Fibroblast of skin of right quadriceps (primary cell): ENCODE measurements at regions not wholly inside any gene's neighbourhood (a gene's known extent, or its start where the extent isn't known, plus 50 kb on each side); places are given as distances from the start of the nearest gene placed in this dataset.

Experiments used
- DNase-seq: peaks from one replicate; pipeline ENCODE4 v3.0.0-alpha.2; 2013

- no peak for DNase-seq
Measured at GRCh38 chrX:15191830-15192229, 78.1 kb downstream of the ASB9 start.

GRCh38 chrX:15188039-15188438 lies 81.8 kb downstream of the ASB9 start:
- no peak for DNase-seq

GRCh38 chrX:15177316-15177715 lies 92.6 kb downstream of the ASB9 start:
- no peak for DNase-seq

GRCh38 chrX:15173411-15173810 lies 96.5 kb downstream of the ASB9 start:
- no peak for DNase-seq

GRCh38 chrX:15170927-15171326 lies 99.0 kb downstream of the ASB9 start:
- peak; percentile 61 for DNase-seq

- DNase-seq, result no peak
Measured at GRCh38 chrX:15167826-15168225, 102.1 kb downstream of the ASB9 start.

- no peak for DNase-seq
Measured at GRCh38 chrX:15165832-15166231, 104.1 kb downstream of the ASB9 start.

GRCh38 chrX:15163131-15163530 lies 106.8 kb downstream of the ASB9 start:
- no peak for DNase-seq

GRCh38 chrX:15160558-15161095 lies 109.3 kb downstream of the ASB9 start:
- DNase-seq, result no peak

GRCh38 chrX:15158736-15159406 lies 111.0 kb downstream of the ASB9 start:
- no peak for DNase-seq

GRCh38 chrX:15158350-15158735 lies 111.5 kb downstream of the ASB9 start:
- no peak for DNase-seq

- no peak for DNase-seq
Measured at GRCh38 chrX:15157624-15158023, 112.3 kb downstream of the ASB9 start.

- DNase-seq, result no peak
Measured at GRCh38 chrX:15151267-15152186, 118.4 kb downstream of the ASB9 start.

- no peak for DNase-seq
Measured at GRCh38 chrX:15150586-15150985, 119.3 kb downstream of the ASB9 start.

- DNase-seq, result no peak
Measured at GRCh38 chrX:15146515-15146914, 123.4 kb downstream of the ASB9 start.

GRCh38 chrX:15143825-15144121 lies 126.1 kb downstream of the ASB9 start:
- no peak for DNase-seq

- peak; percentile 17 for DNase-seq
Measured at GRCh38 chrX:15143050-15143824, 126.6 kb downstream of the ASB9 start.

GRCh38 chrX:15142084-15142715 lies 127.7 kb downstream of the ASB9 start:
- DNase-seq, result no peak

- DNase-seq, result no peak
Measured at GRCh38 chrX:15136795-15137194, 133.1 kb downstream of the ASB9 start.

- DNase-seq, result no peak
Measured at GRCh38 chrX:15129412-15129811, 140.5 kb downstream of the ASB9 start.

GRCh38 chrX:15128861-15129260 lies 141.0 kb downstream of the ASB9 start:
- no peak for DNase-seq

- no peak for DNase-seq
Measured at GRCh38 chrX:15127010-15127409, 142.9 kb downstream of the ASB9 start.

GRCh38 chrX:15116900-15117299 lies 153.0 kb downstream of the ASB9 start:
- no peak for DNase-seq
